Spleen (tissue), 7 donors: ENCODE measurements at regions not wholly inside any gene's neighbourhood (a gene's known extent, or its start where the extent isn't known, plus 50 kb on each side); places are given as distances from the start of the nearest gene placed in this dataset.

Experiments used
- POLR2A ChIP-seq, 3 donors: fragments of 450-650 bp; IDR thresholded peaks; one replicate each; pipeline ENCODE4 v1.5.1; 2017; ENCODE audit warnings: antibody characterized with exemption in 3 of 3, mild to moderate bottlenecking in 1 of 3
- POLR2AphosphoS5 ChIP-seq, 3 donors: sonication (generic); formaldehyde crosslinking; IDR thresholded peaks; one replicate each; pipeline ENCODE4 v1.5.1; 2017; ENCODE audit warnings: antibody characterized with exemption in 3 of 3
- TF ChIP-seq, protein P1 (sequence below), 11 experiments: fragments of 200-600 bp in 7 of 11; fragments of 450-650 bp in 4 of 11; sonication (generic) in 4 of 11; IDR thresholded peaks in 8 of 11; conservative IDR thresholded peaks in 3 of 11; 1 replicate in 7 of 11; 2 replicates in 4 of 11; pipeline versions ENCODE4 v1.4.0 to v1.8.0; 2016 to 2021; ENCODE audit warnings: antibody characterized with exemption in 11 of 11, inconsistent platforms in 4 of 11, mild to moderate bottlenecking in 1 of 11
- donor health status: DM: no; HTN: no; CAD: no; lungs with moderate emphysema.
- donor health status: DM: no; HTN: no; CAD: no.
- donor health status: DM: no; HTN: no; CAD: no.

- TF ChIP-seq POLR2A (IDR thresholded peaks at IDR 0.05): no peak
- TF ChIP-seq, protein P1, sequence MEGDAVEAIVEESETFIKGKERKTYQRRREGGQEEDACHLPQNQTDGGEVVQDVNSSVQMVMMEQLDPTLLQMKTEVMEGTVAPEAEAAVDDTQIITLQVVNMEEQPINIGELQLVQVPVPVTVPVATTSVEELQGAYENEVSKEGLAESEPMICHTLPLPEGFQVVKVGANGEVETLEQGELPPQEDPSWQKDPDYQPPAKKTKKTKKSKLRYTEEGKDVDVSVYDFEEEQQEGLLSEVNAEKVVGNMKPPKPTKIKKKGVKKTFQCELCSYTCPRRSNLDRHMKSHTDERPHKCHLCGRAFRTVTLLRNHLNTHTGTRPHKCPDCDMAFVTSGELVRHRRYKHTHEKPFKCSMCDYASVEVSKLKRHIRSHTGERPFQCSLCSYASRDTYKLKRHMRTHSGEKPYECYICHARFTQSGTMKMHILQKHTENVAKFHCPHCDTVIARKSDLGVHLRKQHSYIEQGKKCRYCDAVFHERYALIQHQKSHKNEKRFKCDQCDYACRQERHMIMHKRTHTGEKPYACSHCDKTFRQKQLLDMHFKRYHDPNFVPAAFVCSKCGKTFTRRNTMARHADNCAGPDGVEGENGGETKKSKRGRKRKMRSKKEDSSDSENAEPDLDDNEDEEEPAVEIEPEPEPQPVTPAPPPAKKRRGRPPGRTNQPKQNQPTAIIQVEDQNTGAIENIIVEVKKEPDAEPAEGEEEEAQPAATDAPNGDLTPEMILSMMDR (IDR thresholded peaks at IDR 0.05 in 8 of 11, conservative IDR thresholded peaks at IDR 0.05 in 3 of 11): no peak
- no peak for TF ChIP-seq POLR2AphosphoS5 (IDR thresholded peaks at IDR 0.05)
Measured at GRCh38 chr2:181196401-181196800, 216.0 kb downstream of the UBE2E3 start.
